Spleen (tissue), 11 donors: ENCODE measurements at regions not wholly inside any gene's neighbourhood (a gene's known extent, or its start where the extent isn't known, plus 50 kb on each side); places are given as distances from the start of the nearest gene placed in this dataset.

Experiments used
- DNase-seq: peaks from one replicate; pipeline ENCODE4 v3.0.0-alpha.2; 2020
- H3K27ac ChIP-seq, 8 donors: fragments of 200-600 bp; sonication (generic) in 7 of 8; 1 replicate in 4 of 8; 2 replicates in 4 of 8; pipeline versions ENCODE4 v1.5.0 to v1.8.0; 2016 to 2021; ENCODE audit warnings: inconsistent platforms in 4 of 8, mild to moderate bottlenecking in 4 of 8, moderate library complexity in 1 of 8
- H3K27me3 ChIP-seq, 7 donors: fragments of 200-600 bp; sonication (generic) in 6 of 7; replicated peaks in 1 of 7; 1 replicate in 4 of 7; 2 replicates in 3 of 7; pipeline versions ENCODE4 v1.5.0 to v1.8.0; 2016 to 2021; ENCODE audit warnings: inconsistent platforms in 3 of 7, mild to moderate bottlenecking in 1 of 7
- H3K36me3 ChIP-seq, 6 donors: fragments of 200-600 bp; sonication (generic) in 5 of 6; 1 replicate in 4 of 6; 2 replicates in 2 of 6; pipeline versions ENCODE4 v1.5.0 to v1.8.0; 2016 to 2021; ENCODE audit warnings: inconsistent platforms in 2 of 6
- H3K4me1 ChIP-seq, 6 donors: fragments of 200-600 bp; sonication (generic) in 5 of 6; 1 replicate in 3 of 6; 2 replicates in 3 of 6; pipeline versions ENCODE4 v1.5.0 to v1.8.0; 2016 to 2021; ENCODE audit warnings: inconsistent platforms in 3 of 6
- H3K4me3 ChIP-seq, 8 donors: fragments of 200-600 bp; sonication (generic) in 7 of 8; 1 replicate in 4 of 8; 2 replicates in 4 of 8; pipeline versions ENCODE4 v1.5.0 to v1.8.0; 2016 to 2021; ENCODE audit warnings: inconsistent platforms in 4 of 8, mild to moderate bottlenecking in 4 of 8, moderate library complexity in 2 of 8
- H3K9me3 ChIP-seq, 8 donors: fragments of 200-600 bp; sonication (generic) in 7 of 8; 1 replicate in 4 of 8; 2 replicates in 4 of 8; pipeline versions ENCODE4 v1.5.0 to v1.8.0; 2016 to 2021; ENCODE audit warnings: inconsistent platforms in 4 of 8
- POLR2A ChIP-seq, 3 donors: fragments of 450-650 bp; IDR thresholded peaks; one replicate each; pipeline ENCODE4 v1.5.1; 2017; ENCODE audit warnings: antibody characterized with exemption in 3 of 3, mild to moderate bottlenecking in 1 of 3
- POLR2AphosphoS5 ChIP-seq, 3 donors: sonication (generic); formaldehyde crosslinking; IDR thresholded peaks; one replicate each; pipeline ENCODE4 v1.5.1; 2017; ENCODE audit warnings: antibody characterized with exemption in 3 of 3
- WGBS, 5 donors: extraction: QIAGEN DNeasy Blood & Tissue Kit in 3 of 5; methylation state at CpG; one replicate each; pipeline versions ENCODE4 v1.1.5 to v1.1.7; 2013 to 2018; 5-methylcytosine and 5-hydroxymethylcytosine counted together
- intact Hi-C: fragments of 100-400 bp; cut with DNase I; formaldehyde crosslinking; loops from one replicate; pipeline ENCODE4 v1.15.0; 2023; ENCODE audit warnings: low total_unique reads
- TF ChIP-seq, protein P1 (sequence below), 11 experiments: fragments of 200-600 bp in 7 of 11; fragments of 450-650 bp in 4 of 11; sonication (generic) in 4 of 11; IDR thresholded peaks in 8 of 11; conservative IDR thresholded peaks in 3 of 11; 1 replicate in 7 of 11; 2 replicates in 4 of 11; pipeline versions ENCODE4 v1.4.0 to v1.8.0; 2016 to 2021; ENCODE audit warnings: antibody characterized with exemption in 11 of 11, inconsistent platforms in 4 of 11, mild to moderate bottlenecking in 1 of 11
- donor health status: healthy with polysubstance abuse.
- donor health status: DM: no; HTN: no; CAD: no; lungs with moderate emphysema.
- donor health status: DM: no; HTN: no; CAD: no.
- donor health status: Bipolar disorder and iron deficiency.
- donor health status: healthy.
- donor health status: DM: no; HTN: no; CAD: no.
- donor health status: DM: yes; HTN: yes; CAD: no.

DNA sequence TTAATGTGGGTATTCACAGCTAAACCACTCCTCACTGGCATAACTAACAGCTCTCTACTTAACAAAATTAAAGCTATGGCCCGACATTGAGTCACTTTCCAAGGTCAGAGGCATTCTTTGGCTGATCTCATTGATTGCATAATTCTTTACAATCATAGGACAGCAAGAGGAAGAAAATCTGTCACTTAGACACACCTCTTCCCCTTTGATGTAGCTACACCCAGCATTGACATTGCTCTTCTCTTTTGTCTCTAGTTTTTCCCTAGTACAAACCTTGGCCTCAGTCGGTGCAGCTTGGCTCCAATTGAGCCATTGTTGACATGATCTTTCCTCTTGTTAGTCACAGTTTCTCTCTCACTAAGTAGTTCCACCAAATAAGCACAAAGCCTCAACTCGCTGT is 313.3 kb upstream of the ACTRT1 start:
- Histone ChIP-seq H3K9me3 (no peaks in the 10 kb centered on the region), H3K4me3 (no peak overlapping the region), H3K36me3 (no peaks in the 10 kb centered on the region), H3K27ac (no peak overlapping the region), H3K27me3 (no peaks in the 10 kb centered on the region), H3K4me1 (no peaks in the 10 kb centered on the region)
- intact Hi-C loops: no loop called here
- TF ChIP-seq POLR2A (IDR thresholded peaks at IDR 0.05) (no peak), POLR2AphosphoS5 (IDR thresholded peaks at IDR 0.05) (no peak)
- TF ChIP-seq, protein P1, sequence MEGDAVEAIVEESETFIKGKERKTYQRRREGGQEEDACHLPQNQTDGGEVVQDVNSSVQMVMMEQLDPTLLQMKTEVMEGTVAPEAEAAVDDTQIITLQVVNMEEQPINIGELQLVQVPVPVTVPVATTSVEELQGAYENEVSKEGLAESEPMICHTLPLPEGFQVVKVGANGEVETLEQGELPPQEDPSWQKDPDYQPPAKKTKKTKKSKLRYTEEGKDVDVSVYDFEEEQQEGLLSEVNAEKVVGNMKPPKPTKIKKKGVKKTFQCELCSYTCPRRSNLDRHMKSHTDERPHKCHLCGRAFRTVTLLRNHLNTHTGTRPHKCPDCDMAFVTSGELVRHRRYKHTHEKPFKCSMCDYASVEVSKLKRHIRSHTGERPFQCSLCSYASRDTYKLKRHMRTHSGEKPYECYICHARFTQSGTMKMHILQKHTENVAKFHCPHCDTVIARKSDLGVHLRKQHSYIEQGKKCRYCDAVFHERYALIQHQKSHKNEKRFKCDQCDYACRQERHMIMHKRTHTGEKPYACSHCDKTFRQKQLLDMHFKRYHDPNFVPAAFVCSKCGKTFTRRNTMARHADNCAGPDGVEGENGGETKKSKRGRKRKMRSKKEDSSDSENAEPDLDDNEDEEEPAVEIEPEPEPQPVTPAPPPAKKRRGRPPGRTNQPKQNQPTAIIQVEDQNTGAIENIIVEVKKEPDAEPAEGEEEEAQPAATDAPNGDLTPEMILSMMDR (IDR thresholded peaks at IDR 0.05 in 8 of 11, conservative IDR thresholded peaks at IDR 0.05 in 3 of 11): no peak
- DNase-seq: no peak
- WGBS, 5 donors: 62 to 81% (median 75%) methylated on average over 3 of the region's 3 CpGs

DNA sequence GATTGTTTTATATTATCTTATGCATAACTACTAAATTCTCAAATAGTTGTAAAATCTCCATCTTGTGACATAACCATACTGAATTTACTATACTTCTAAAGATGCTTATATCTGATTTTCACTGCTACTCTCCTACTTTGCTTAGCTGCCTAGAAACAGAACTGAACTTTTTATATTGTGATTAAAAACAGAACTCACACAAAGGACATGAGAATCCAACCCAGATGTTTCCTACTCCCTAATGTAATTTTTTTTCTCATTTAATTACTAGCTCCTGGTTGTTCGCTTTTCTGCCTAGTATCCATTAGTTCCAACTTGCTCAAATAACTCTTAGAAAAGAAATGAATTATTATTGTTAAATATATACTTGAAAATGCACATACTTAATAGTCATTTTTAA is 283.5 kb upstream of the ACTRT1 start:
- 41 to 73% (median 59%) methylated on average over 1 of the region's 1 CpG for WGBS, 5 donors
- no peaks in the 10 kb centered on the region for H3K4me1 ChIP-seq
- no peak for DNase-seq
- no peaks in the 10 kb centered on the region for H3K27me3 ChIP-seq
- TF ChIP-seq POLR2A (IDR thresholded peaks at IDR 0.05) (no peak), POLR2AphosphoS5 (IDR thresholded peaks at IDR 0.05) (no peak)
- TF ChIP-seq, protein P1 (IDR thresholded peaks at IDR 0.05 in 8 of 11, conservative IDR thresholded peaks at IDR 0.05 in 3 of 11): no peak
- intact Hi-C loops: no loop called here
- H3K36me3 ChIP-seq: no peaks in the 10 kb centered on the region
- peaks cover 0 to 13% (median 0%) of the 10 kb centered on the region in 8 donors for H3K9me3 ChIP-seq
- H3K4me3 ChIP-seq: no peak overlapping the region
- no peak overlapping the region for H3K27ac ChIP-seq

DNA sequence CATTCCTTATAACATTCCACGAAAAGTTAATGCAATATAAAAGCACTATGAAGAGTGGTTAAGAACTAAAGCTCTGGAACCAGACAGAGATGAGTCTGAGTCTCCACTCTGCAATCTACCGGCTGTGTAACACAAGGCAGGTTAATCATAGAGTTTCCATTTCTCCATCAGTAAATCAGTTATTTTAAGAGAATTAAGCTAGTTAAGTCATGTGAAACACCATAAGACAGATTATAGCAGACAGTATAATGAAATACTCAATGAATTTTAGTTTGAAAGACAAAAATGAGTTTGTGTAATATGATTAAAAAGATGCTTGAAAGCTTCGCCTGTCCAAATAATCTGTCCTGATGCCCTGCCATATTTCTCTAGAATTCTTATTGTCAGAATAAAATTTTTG is 282.6 kb upstream of the ACTRT1 start:
- 73 to 90% (median 80%) methylated on average over 3 of the region's 3 CpGs for WGBS, 5 donors
- TF ChIP-seq, protein P1 (IDR thresholded peaks at IDR 0.05 in 8 of 11, conservative IDR thresholded peaks at IDR 0.05 in 3 of 11): no peak
- TF ChIP-seq POLR2AphosphoS5 (IDR thresholded peaks at IDR 0.05) (no peak), POLR2A (IDR thresholded peaks at IDR 0.05) (no peak)
- DNase-seq: no peak
- Histone ChIP-seq H3K27me3 (no peaks in the 10 kb centered on the region), H3K4me3 (no peak overlapping the region), H3K9me3 (peaks cover 0 to 13% (median 0%) of the 10 kb centered on the region in 8 donors), H3K27ac (no peak overlapping the region), H3K4me1 (no peaks in the 10 kb centered on the region), H3K36me3 (no peaks in the 10 kb centered on the region)
- intact Hi-C loops: no loop called here

DNA sequence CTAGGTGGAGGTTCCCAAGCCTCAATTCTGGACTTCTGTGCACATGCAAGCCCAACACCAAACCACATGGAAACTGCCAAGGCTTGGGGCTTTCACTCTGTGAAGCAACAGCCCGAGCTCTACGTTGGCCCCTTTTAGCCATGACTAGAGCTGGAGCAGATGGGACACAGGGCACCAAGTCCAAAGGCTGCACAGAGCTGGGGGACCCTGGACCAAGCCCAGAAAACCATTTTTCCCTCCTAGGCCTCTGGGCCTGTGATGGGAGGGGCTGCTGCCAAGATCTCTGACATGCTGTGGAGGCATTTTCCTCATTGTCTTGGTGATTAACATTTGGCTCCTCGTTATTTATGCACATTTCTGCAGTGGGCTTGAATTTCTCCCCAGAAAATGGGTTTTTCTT is 258.7 kb upstream of the ACTRT1 start:
- Histone ChIP-seq H3K4me1 (no peaks in the 10 kb centered on the region), H3K4me3 (no peak overlapping the region), H3K36me3 (no peaks in the 10 kb centered on the region), H3K27me3 (no peaks in the 10 kb centered on the region), H3K9me3 (peaks cover 0 to 8% (median 0%) of the 10 kb centered on the region in 8 donors), H3K27ac (no peak overlapping the region)
- intact Hi-C loops: no loop called here
- DNase-seq: no peak
- 39 to 68% (median 44%) methylated on average over 1 to 3 of the region's 3 CpGs for WGBS, 5 donors
- TF ChIP-seq POLR2AphosphoS5 (IDR thresholded peaks at IDR 0.05) (no peak), POLR2A (IDR thresholded peaks at IDR 0.05) (no peak)
- TF ChIP-seq, protein P1 (IDR thresholded peaks at IDR 0.05 in 8 of 11, conservative IDR thresholded peaks at IDR 0.05 in 3 of 11): no peak
